Endothelial cell of hepatic sinusoid (primary cell): ENCODE measurements at regions not wholly inside any gene's neighbourhood (a gene's known extent, or its start where the extent isn't known, plus 50 kb on each side); places are given as distances from the start of the nearest gene placed in this dataset.

Source experiments
- in situ Hi-C: cut with HindIII; loops from 2 replicates; pipeline ENCODE4 v1.10.0; 2017; ENCODE audit warnings: low sequenced_read_pairs

GRCh38 chr16:48487287-48487686, 102.1 kb upstream of the SIAH1 start:
- in situ Hi-C loops = no loop called here

GRCh38 chr16:48481772-48482171, 96.6 kb upstream of the SIAH1 start:
- in situ Hi-C loops = no loop called here

GRCh38 chr16:48481211-48481610, 96.0 kb upstream of the SIAH1 start:
- in situ Hi-C loops = no loop called here

- in situ Hi-C loops = no loop called here
Measured at GRCh38 chr16:48479955-48480354, 94.7 kb upstream of the SIAH1 start.

GRCh38 chr16:48479329-48479728, 94.1 kb upstream of the SIAH1 start:
- in situ Hi-C loops = no loop called here

- in situ Hi-C loops = no loop called here
Measured at GRCh38 chr16:48478393-48478792, 93.2 kb upstream of the SIAH1 start.

- in situ Hi-C loops = no loop called here
Measured at GRCh38 chr16:48471435-48471834, 86.2 kb upstream of the SIAH1 start.

- in situ Hi-C loops = no loop called here
Measured at GRCh38 chr16:48462106-48462740, 77.0 kb upstream of the SIAH1 start.

- in situ Hi-C loops = no loop called here
Measured at GRCh38 chr16:48459167-48459566, 74.0 kb upstream of the SIAH1 start.

GRCh38 chr16:48454051-48454450, 68.8 kb upstream of the SIAH1 start:
- in situ Hi-C loops = no loop called here

GRCh38 chr16:48452991-48453760, 68.0 kb upstream of the SIAH1 start:
- in situ Hi-C loops = no loop called here

- in situ Hi-C loops = no loop called here
Measured at GRCh38 chr16:48451323-48451722, 66.1 kb upstream of the SIAH1 start.

- in situ Hi-C loops = no loop called here
Measured at GRCh38 chr16:48450367-48450766, 65.2 kb upstream of the SIAH1 start.

GRCh38 chr16:48448841-48449481, 63.7 kb upstream of the SIAH1 start:
- in situ Hi-C loops = loop anchor here (5.0 kb wide), 2 partner anchors 62 to 68 kb away; partner anchors contain the start of gene SIAH1

- in situ Hi-C loops = loop anchor here (5.0 kb wide), 2 partner anchors 61 to 69 kb away; partner anchors contain the start of gene SIAH1
Measured at GRCh38 chr16:48447940-48448536, 62.8 kb upstream of the SIAH1 start.

- in situ Hi-C loops = loop anchor here (5.0 kb wide), 2 partner anchors 60 to 70 kb away; partner anchors contain the start of gene SIAH1
Measured at GRCh38 chr16:48447428-48447827, 62.2 kb upstream of the SIAH1 start.

GRCh38 chr16:48446534-48446920, 61.3 kb upstream of the SIAH1 start:
- in situ Hi-C loops = loop anchor here (5.0 kb wide), 2 partner anchors 59 to 71 kb away; partner anchors contain the start of gene SIAH1

- in situ Hi-C loops = loop anchor here (5.0 kb wide), 2 partner anchors 59 to 71 kb away; partner anchors contain the start of gene SIAH1
Measured at GRCh38 chr16:48445782-48446533, 60.7 kb upstream of the SIAH1 start.

- in situ Hi-C loops = no loop called here
Measured at GRCh38 chr16:48444574-48444973, 59.4 kb upstream of the SIAH1 start.

- in situ Hi-C loops = no loop called here
Measured at GRCh38 chr16:48442379-48442778, 57.2 kb upstream of the SIAH1 start.
